ENCODE measurements at regions not wholly inside any gene's neighbourhood (a gene's known extent, or its start where the extent isn't known, plus 50 kb on each side); places are given as distances from the start of the nearest gene placed in this dataset.

DNA sequence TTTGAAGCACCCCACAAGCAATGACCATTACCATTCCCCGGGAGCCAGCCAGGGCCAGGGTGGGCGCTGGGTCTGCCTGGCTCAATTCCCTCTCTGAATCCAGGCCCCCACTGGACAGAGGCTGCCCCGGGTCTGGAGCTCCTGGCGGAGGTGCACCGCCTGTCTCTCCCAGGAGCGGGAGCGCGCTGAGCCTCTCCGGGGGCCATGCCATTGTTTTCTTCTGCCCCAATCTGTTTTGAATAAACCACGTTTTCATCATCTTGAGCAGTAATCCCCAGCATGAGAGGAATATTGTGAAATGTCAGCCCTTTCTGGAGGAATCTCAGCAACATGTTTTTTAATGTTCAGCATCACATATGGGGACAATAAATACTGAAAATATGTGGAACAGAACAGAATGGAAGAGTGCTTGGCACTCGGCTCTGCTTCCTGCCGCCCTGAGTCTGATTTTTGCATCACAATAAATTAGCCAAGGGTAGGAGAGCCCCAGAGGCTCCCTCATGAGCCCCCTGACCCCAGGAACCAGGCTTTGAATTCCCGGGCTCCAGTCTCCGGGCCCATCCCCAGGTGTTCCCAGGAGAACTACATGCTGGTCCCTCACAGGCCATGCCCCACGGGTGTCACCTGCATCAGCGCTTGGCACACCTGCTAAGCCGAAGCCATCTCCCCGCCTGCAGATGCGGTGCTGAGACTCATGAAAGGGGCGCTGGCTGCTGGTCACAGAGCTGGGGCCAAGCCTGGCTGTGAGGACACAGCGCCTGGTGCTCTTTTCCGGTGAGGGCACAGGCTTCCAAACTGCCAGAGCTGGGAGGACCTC, 88.8 kb downstream of the INHBB start:
- TF ChIP-seq FOXA1 (IDR thresholded peaks at IDR 0.05) (no peak), FOXA1 (CRISPR knock-in tag; IDR thresholded peaks at IDR 0.05) (no peak), CTCF (CRISPR knock-in tag; IDR thresholded peaks at IDR 0.05) (no peak), ELF1 (CRISPR knock-in tag; IDR thresholded peaks at IDR 0.05) (no peak), NKX3-1 (CRISPR knock-in tag; IDR thresholded peaks at IDR 0.05) (no peak), ZNF484 (CRISPR knock-in tag; IDR thresholded peaks at IDR 0.05; ENCODE audit: borderline replicate concordance, low read depth) (no peak), HNRNPUL1 (IDR thresholded peaks at IDR 0.05; ENCODE audit: low read depth, low read length) (no peak)
- TF ChIP-seq, protein P1, sequence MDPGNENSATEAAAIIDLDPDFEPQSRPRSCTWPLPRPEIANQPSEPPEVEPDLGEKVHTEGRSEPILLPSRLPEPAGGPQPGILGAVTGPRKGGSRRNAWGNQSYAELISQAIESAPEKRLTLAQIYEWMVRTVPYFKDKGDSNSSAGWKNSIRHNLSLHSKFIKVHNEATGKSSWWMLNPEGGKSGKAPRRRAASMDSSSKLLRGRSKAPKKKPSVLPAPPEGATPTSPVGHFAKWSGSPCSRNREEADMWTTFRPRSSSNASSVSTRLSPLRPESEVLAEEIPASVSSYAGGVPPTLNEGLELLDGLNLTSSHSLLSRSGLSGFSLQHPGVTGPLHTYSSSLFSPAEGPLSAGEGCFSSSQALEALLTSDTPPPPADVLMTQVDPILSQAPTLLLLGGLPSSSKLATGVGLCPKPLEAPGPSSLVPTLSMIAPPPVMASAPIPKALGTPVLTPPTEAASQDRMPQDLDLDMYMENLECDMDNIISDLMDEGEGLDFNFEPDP (CRISPR knock-in tag; conservative IDR thresholded peaks at IDR 0.05) = no peak
